Upper lobe of right lung (tissue), 1 donor: ENCODE measurements at regions not wholly inside any gene's neighbourhood (a gene's known extent, or its start where the extent isn't known, plus 50 kb on each side); places are given as distances from the start of the nearest gene placed in this dataset.
"Not testable (repeated sequence)": the region's sequence is repeated elsewhere in the genome, so short reads cannot be mapped to it uniquely, and the experiment has no call there.

Experiments
- ATAC-seq: fragments of 200-7000 bp; cut with Tn5 transposase; one replicate; pipeline ENCODE4 v1.9.1; 2020; ENCODE audit warnings: mild to moderate bottlenecking, moderate library complexity
- DNase-seq: peaks from one replicate; pipeline ENCODE4 v3.0.0-alpha.2; 2020
- H3K27ac ChIP-seq: fragments of 200-600 bp; one replicate; pipeline ENCODE4 v1.8.0; 2022
- H3K27me3 ChIP-seq: fragments of 200-600 bp; one replicate; pipeline ENCODE4 v1.8.0; 2022; ENCODE audit warnings: mild to moderate bottlenecking
- H3K36me3 ChIP-seq: fragments of 200-600 bp; one replicate; pipeline ENCODE4 v1.8.0; 2022
- H3K4me1 ChIP-seq: fragments of 200-600 bp; one replicate; pipeline ENCODE4 v1.8.0; 2022
- H3K4me3 ChIP-seq: fragments of 200-600 bp; one replicate; pipeline ENCODE4 v1.8.0; 2022; ENCODE audit warnings: mild to moderate bottlenecking
- H3K9me3 ChIP-seq: fragments of 200-600 bp; one replicate; pipeline ENCODE4 v1.8.0; 2022
- CTCF ChIP-seq: fragments of 200-600 bp; IDR thresholded peaks from one replicate; pipeline ENCODE4 v1.8.0; 2022; ENCODE audit warnings: antibody characterized with exemption
- intact Hi-C: fragments of 100-400 bp; cut with DNase I; formaldehyde crosslinking; loops from one replicate; pipeline ENCODE4 v1.11.0; 2022
- donor health status: DM: no; HTN: yes; CAD: no; lungs with severe emphysema.

- no peaks in the 10 kb centered on the region for H3K27me3 ChIP-seq
- intact Hi-C loops = no loop called here
- H3K9me3 ChIP-seq = no peaks in the 10 kb centered on the region
- no peaks in the 10 kb centered on the region for H3K36me3 ChIP-seq
- H3K27ac ChIP-seq = no peak overlapping the region
- DNase-seq (no peak), ATAC-seq (peak; percentile 39)
- TF ChIP-seq CTCF = no peak
- no peaks in the 10 kb centered on the region for H3K4me1 ChIP-seq
- H3K4me3 ChIP-seq = peak overlapping the region; percentile 26
Measured at GRCh38 chr6:1162367-1163275, 149.3 kb upstream of the FOXQ1 start.

- H3K27ac ChIP-seq, H3K36me3 ChIP-seq, H3K9me3 ChIP-seq, H3K4me1 ChIP-seq, intact Hi-C loops, DNase-seq, ATAC-seq, H3K4me3 ChIP-seq, H3K27me3 ChIP-seq: not testable (repeated sequence)
Measured at GRCh38 chr6:1156411-1156810, 155.5 kb upstream of the FOXQ1 start.

- Histone ChIP-seq H3K27me3 (no peaks in the 10 kb centered on the region), H3K9me3 (no peaks in the 10 kb centered on the region), H3K36me3 (no peaks in the 10 kb centered on the region), H3K4me1 (no peaks in the 10 kb centered on the region), H3K4me3 (no peak overlapping the region), H3K27ac (no peak overlapping the region)
- TF ChIP-seq CTCF = no peak
- intact Hi-C loops = no loop called here
- DNase-seq (no peak), ATAC-seq (no peak)
Measured at GRCh38 chr6:1153696-1154245, 158.1 kb upstream of the FOXQ1 start.

GRCh38 chr6:1146500-1146899 lies 165.4 kb upstream of the FOXQ1 start:
- DNase-seq = no peak
- ATAC-seq = no peak
- Histone ChIP-seq H3K4me3 (no peak overlapping the region), H3K27ac (no peak overlapping the region), H3K9me3 (no peaks in the 10 kb centered on the region), H3K27me3 (no peaks in the 10 kb centered on the region), H3K36me3 (no peaks in the 10 kb centered on the region), H3K4me1 (no peaks in the 10 kb centered on the region)
- intact Hi-C loops = no loop called here
- no peak for TF ChIP-seq CTCF

- no peak for TF ChIP-seq CTCF
- Histone ChIP-seq H3K27me3 (no peaks in the 10 kb centered on the region), H3K9me3 (no peaks in the 10 kb centered on the region), H3K4me1 (no peaks in the 10 kb centered on the region), H3K36me3 (no peaks in the 10 kb centered on the region), H3K27ac (no peak overlapping the region), H3K4me3 (no peak overlapping the region)
- DNase-seq = no peak
- intact Hi-C loops = no loop called here
- no peak for ATAC-seq
Measured at GRCh38 chr6:1145768-1146218, 166.1 kb upstream of the FOXQ1 start.
